ENCODE measurements at regions not wholly inside any gene's neighbourhood (a gene's known extent, or its start where the extent isn't known, plus 50 kb on each side); places are given as distances from the start of the nearest gene placed in this dataset.
"Not testable (repeated sequence)": the region's sequence is repeated elsewhere in the genome, so short reads cannot be mapped to it uniquely, and the experiment has no call there.

- POLR2A ChIA-PET, result no interaction called here
- no peak for DNase-seq (ENCODE audit: extremely low spot score)
- CTCF ChIA-PET, result no interaction called here
- TF ChIP-seq CTCF (IDR thresholded peaks at IDR 0.05; ENCODE audit: control extremely low read depth, extremely low read depth, low read depth, missing control alignments), result no peak
Measured at GRCh38 chr13:54705738-54706137, 1677.1 kb downstream of the OLFM4 start.

- no peak for DNase-seq (ENCODE audit: extremely low spot score)
- TF ChIP-seq CTCF (IDR thresholded peaks at IDR 0.05; ENCODE audit: control extremely low read depth, extremely low read depth, low read depth, missing control alignments), result no peak
- POLR2A ChIA-PET, result no interaction called here
- CTCF ChIA-PET, result interaction anchor here (2.5 kb wide), 1 partner anchor 15 kb away, joined by 9 read pairs; no protein-coding TSS in a partner anchor
Measured at GRCh38 chr13:54706336-54706735, 1677.7 kb downstream of the OLFM4 start.

GRCh38 chr13:54709546-54709945 lies 1680.9 kb downstream of the OLFM4 start:
- ChIA-PET POLR2A (no interaction called here), CTCF (no interaction called here)
- no peak for TF ChIP-seq CTCF (IDR thresholded peaks at IDR 0.05; ENCODE audit: control extremely low read depth, extremely low read depth, low read depth, missing control alignments)
- DNase-seq (ENCODE audit: extremely low spot score), result no peak

GRCh38 chr13:54733639-54734038 lies 1705.0 kb downstream of the OLFM4 start:
- no peak for DNase-seq (ENCODE audit: extremely low spot score)
- POLR2A ChIA-PET, result no interaction called here
- TF ChIP-seq CTCF (IDR thresholded peaks at IDR 0.05; ENCODE audit: control extremely low read depth, extremely low read depth, low read depth, missing control alignments), result no peak
- CTCF ChIA-PET, result no interaction called here

- CTCF ChIA-PET; POLR2A ChIA-PET; DNase-seq (ENCODE audit: extremely low spot score): not testable (repeated sequence)
Measured at GRCh38 chr13:54737211-54737610, 1708.6 kb downstream of the OLFM4 start.

DNA sequence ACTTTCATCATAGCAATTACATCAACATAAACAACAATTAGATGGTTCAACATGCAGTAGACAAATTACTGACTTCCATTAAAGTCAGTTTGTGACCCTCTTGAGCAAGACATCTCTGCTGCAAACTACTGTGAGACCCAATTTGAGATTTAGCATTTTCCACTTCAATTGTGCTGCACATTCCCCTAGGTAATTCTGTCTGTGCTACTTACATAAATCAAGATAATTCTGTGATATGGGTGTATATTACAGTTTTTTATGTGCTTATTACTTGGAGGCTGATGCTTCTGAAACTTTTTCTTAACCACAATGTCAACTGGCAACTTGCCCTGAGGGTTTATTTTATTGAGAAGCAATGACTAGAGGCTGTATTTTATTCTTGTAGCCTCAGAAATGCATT lies 1714.4 kb downstream of the OLFM4 start:
- no peak for DNase-seq (ENCODE audit: extremely low spot score)
- TF ChIP-seq CTCF (IDR thresholded peaks at IDR 0.05; ENCODE audit: control extremely low read depth, extremely low read depth, low read depth, missing control alignments), result no peak
- POLR2A ChIA-PET, result no interaction called here
- CTCF ChIA-PET, result no interaction called here

GRCh38 chr13:54744747-54745146 lies 1716.1 kb downstream of the OLFM4 start:
- POLR2A ChIA-PET, result no interaction called here

More at GRCh38 chr13:54744747-54745146, 1716.1 kb downstream of the OLFM4 start:
- CTCF ChIA-PET, result no interaction called here
- DNase-seq (ENCODE audit: extremely low spot score), result no peak
- no peak for TF ChIP-seq CTCF (IDR thresholded peaks at IDR 0.05; ENCODE audit: control extremely low read depth, extremely low read depth, low read depth, missing control alignments)
